ENCODE measurements at regions not wholly inside any gene's neighbourhood (a gene's known extent, or its start where the extent isn't known, plus 50 kb on each side); places are given as distances from the start of the nearest gene placed in this dataset.

GRCh38 chr1:10856863-10857598 lies 60.6 kb upstream of the CASZ1 start:
- TF ChIP-seq CTCF (IDR thresholded peaks at IDR 0.05): no peak
- no peaks in the 10 kb centered on the region for H3K9me3 ChIP-seq
- H3K4me3 ChIP-seq: no peak overlapping the region
- H3K36me3 ChIP-seq: no peaks in the 10 kb centered on the region
- 78 to 85% methylated on average over 27 of the region's 27 CpGs for WGBS, 2 donors
- intact Hi-C loops (cut with DNase I): no loop called here
- no peaks in the 10 kb centered on the region for H3K27me3 ChIP-seq
- FAIRE-seq (no peak), DNase-seq (no peak), ATAC-seq (no peak)
- H3K27ac ChIP-seq: no peak overlapping the region
- no peaks in the 10 kb centered on the region for H3K4me1 ChIP-seq

- no peak overlapping the region for H3K27ac ChIP-seq
- no peaks in the 10 kb centered on the region for H3K27me3 ChIP-seq
- no peak overlapping the region for H3K4me3 ChIP-seq
- FAIRE-seq (no peak), ATAC-seq (no peak), DNase-seq (no peak)
- no peak for TF ChIP-seq CTCF (IDR thresholded peaks at IDR 0.05)
- 77 to 81% methylated on average over 11 of the region's 11 CpGs for WGBS, 2 donors
- H3K36me3 ChIP-seq: no peaks in the 10 kb centered on the region
- intact Hi-C loops (cut with DNase I): no loop called here
- no peaks in the 10 kb centered on the region for H3K4me1 ChIP-seq
- no peaks in the 10 kb centered on the region for H3K9me3 ChIP-seq
Measured at GRCh38 chr1:10857687-10858086, 61.2 kb upstream of the CASZ1 start.

- FAIRE-seq (no peak), DNase-seq (no peak), ATAC-seq (no peak)
- Histone ChIP-seq H3K4me1 (no peaks in the 10 kb centered on the region), H3K36me3 (no peaks in the 10 kb centered on the region), H3K27ac (no peak overlapping the region), H3K4me3 (no peak overlapping the region), H3K9me3 (no peaks in the 10 kb centered on the region), H3K27me3 (no peaks in the 10 kb centered on the region)
- WGBS, 2 donors: 70 to 74% methylated on average over 13 of the region's 13 CpGs
- intact Hi-C loops (cut with DNase I): loop anchor here in 2 of 3 donors (5.0 to 10.0 kb wide), 2 partner anchors 168 to 325 kb away; no protein-coding TSS in a partner anchor
- no peak for TF ChIP-seq CTCF (IDR thresholded peaks at IDR 0.05)
Measured at GRCh38 chr1:10860218-10860617, 63.8 kb upstream of the CASZ1 start.

GRCh38 chr1:10860682-10861081 lies 64.2 kb upstream of the CASZ1 start:
- no peaks in the 10 kb centered on the region for H3K36me3 ChIP-seq
- WGBS, 2 donors: 51 to 59% methylated on average over 11 of the region's 11 CpGs
- no peak overlapping the region for H3K4me3 ChIP-seq
- H3K4me1 ChIP-seq: no peaks in the 10 kb centered on the region
- TF ChIP-seq CTCF (IDR thresholded peaks at IDR 0.05): no peak
- ATAC-seq (no peak), FAIRE-seq (no peak), DNase-seq (no peak)
- H3K27ac ChIP-seq: no peak overlapping the region
- H3K9me3 ChIP-seq: no peaks in the 10 kb centered on the region
- intact Hi-C loops (cut with DNase I): loop anchor here in 2 of 3 donors (5.0 to 10.0 kb wide), 2 partner anchors 168 to 326 kb away; no protein-coding TSS in a partner anchor
- H3K27me3 ChIP-seq: no peaks in the 10 kb centered on the region

- no peaks in the 10 kb centered on the region for H3K9me3 ChIP-seq
- no peak for TF ChIP-seq CTCF (IDR thresholded peaks at IDR 0.05)
- FAIRE-seq: no peak
- no peaks in the 10 kb centered on the region for H3K36me3 ChIP-seq
- ATAC-seq: no peak
- 78 to 90% methylated on average over 5 of the region's 5 CpGs for WGBS, 2 donors
- no peak overlapping the region for H3K27ac ChIP-seq
- H3K4me3 ChIP-seq: no peak overlapping the region
- no peaks in the 10 kb centered on the region for H3K27me3 ChIP-seq
- DNase-seq: no peak
- no peaks in the 10 kb centered on the region for H3K4me1 ChIP-seq
- intact Hi-C loops (cut with DNase I): loop anchor here in 2 of 3 donors (5.0 to 10.0 kb wide), 2 partner anchors 170 to 327 kb away; no protein-coding TSS in a partner anchor
Measured at GRCh38 chr1:10861822-10862221, 65.4 kb upstream of the CASZ1 start.

Measured in pancreas (tissue), 10 donors.